ENCODE measurements at regions not wholly inside any gene's neighbourhood (a gene's known extent, or its start where the extent isn't known, plus 50 kb on each side); places are given as distances from the start of the nearest gene placed in this dataset.
A peak's percentile ranks its signal among the peaks of the same experiment; 100 is the strongest.
"Not testable (repeated sequence)": the region's sequence is repeated elsewhere in the genome, so short reads cannot be mapped to it uniquely, and the experiment has no call there.

DNA sequence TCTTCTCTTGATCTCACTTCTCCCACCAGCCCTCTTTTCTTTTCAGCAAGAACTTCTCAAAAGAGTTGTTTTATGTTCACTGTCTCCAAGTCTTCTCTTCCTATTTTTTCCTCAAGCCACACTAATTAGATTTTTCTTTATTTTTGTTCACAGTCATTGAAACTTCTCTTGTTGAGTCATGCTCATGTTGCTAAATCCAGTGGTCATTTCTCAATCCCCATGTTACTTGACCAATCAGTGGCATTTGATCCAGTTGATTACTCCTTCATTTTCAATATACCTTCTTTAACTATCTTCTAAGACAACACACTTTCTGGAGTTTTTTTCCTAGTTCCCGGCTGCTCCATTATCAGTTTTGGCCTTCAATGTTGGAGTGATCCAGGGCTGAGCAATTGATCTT, 103.1 kb upstream of the LSM6 start:
- ATAC-seq = no peak

DNA sequence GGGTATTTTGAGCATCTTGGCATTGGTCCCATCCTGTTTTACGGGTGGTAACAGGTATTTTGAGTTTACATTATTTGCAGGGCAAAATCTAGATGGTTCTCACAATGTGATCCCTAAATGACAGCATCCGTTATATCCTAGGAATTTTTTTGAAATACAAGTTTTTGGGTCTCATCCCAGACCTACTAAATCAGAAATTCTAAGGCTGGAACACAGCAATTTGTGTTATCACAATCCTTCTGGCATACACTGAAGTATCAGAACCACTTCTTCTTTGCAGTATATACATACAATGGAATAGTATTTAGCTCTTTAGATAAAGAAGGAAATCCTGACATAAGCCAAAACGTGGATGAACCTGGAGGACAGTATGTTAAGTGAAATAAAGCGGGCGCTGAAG, 104.1 kb upstream of the LSM6 start:
- ATAC-seq = no peak

DNA sequence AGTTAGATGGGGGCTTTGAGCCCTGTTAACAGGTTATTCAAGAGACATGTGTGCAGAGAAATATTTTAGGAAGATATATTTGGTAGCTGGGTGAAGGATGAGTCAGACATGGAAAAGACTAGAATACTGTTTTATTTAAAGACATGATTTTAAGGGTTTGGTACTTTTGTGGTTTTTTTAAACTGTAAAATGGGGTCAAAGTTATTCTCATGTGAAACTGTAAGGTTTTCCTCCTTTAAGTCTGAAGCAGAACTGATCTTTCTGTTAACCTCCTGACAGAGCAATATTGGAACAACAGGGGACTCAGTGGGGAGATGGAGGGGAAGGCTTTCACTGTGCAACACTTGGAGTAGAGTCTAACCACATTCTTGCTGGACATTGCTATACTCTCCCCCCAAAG, 112.4 kb upstream of the LSM6 start:
- ATAC-seq = no peak

DNA sequence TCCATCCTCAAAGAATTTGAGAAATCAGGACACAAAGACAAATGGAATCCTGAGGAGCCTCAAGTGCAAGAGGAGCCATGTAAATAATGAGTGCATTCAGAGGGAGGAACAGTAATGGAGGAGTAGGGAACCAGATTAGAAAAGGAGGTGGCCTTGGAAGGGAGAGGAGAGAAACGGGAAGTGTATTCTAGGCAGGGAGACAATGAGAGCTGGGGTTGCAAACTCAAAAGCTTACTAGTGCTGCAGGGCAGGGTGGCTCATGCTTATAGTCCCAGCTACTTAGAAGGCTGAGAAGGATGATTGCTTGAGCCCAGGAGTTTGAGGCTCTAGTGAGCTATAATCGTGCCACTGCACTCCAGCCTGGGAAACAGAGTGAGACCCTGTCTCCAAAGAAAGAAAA, 113.2 kb upstream of the LSM6 start:
- no peak for ATAC-seq

DNA sequence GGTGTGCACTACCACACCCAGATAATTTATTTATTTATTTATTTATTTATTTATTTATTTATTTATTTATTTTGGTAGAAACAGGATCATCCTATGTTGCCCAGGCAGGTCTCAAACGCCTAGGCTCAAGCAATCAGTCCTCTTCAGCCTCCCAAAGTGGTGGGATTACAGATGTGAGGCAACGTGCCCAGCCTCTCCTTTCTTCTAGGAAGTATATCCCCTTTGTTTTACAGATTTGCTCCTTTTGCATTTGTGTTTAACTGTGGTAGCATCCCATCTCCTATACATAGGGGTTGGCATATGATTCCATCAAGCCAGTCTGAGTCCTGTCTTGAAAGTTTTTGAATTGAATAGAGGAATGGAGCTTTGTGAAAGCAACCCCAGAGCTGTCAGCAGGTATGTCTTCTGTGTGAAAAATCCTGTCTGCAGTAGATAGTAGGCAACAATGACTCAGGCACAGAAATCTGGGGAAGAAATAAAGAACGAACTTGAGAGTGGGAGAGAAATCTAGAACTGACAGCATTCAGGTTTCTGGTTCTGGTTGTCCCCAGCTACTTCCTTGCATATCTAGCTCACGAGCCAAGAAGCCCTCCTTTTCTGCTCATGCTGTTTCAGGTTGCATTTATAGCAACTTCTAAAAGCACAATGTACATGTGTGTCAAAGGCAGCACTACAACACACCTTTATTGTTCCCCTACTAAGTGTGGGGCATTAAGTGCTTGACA, 113.7 kb upstream of the LSM6 start:
- no peak for ATAC-seq

DNA sequence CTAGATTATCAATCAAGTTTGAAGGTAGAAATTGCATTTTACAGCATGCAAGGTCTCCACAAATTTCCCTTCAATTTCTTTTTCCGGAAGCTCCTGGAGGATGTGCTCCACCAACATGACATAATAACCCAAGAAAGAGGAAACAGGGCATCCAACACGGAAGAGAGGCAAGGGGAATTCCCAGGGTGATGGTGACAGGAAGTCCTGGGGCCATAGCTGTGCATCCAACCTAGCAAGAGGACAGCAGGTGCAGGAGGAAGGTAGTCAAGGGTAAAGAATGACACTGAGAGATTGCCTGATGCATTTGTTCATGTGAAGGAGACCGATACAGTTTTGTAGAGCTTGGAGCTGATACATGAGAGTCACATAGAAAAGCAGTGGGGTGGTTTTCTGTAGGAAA, 115.7 kb upstream of the LSM6 start:
- peak; percentile 90 for ATAC-seq

DNA sequence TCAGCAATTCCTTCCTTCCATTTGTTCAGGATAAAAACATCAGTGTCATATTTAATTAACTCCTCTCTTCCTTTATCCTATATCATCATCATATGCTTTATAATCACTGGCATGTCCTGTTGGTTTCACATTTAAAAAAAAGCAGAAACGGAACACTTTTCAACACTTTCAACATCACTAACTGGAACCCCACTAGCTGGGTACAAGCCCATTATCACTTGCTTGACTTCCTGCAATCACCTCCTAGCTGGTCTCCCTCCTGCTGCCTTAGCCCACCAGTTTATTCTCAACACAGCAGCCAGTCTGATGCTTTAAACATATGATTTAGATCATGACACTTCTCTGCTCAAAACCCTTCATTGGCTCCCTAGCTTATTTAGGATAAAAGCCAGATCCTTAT, 116.4 kb upstream of the LSM6 start:
- no peak for ATAC-seq

DNA sequence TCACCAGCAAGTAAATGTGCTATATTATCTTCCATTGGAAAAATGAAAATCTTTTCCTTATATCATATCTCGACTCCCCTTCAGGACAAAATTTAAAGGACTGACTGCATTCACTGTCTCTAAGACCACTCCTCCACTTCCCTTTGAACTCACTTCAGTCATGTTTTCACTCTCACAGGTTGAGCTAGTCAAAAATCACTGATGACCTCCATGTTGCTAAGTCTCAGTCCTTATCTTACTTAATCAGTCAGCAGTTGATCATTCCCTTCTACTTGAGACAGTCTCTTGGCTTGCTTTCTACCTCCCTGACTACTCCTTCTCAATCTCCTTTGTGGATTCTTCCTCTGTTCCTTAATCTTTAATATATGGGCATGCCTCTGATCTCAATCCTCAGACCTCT, 117.0 kb upstream of the LSM6 start:
- ATAC-seq = no peak

DNA sequence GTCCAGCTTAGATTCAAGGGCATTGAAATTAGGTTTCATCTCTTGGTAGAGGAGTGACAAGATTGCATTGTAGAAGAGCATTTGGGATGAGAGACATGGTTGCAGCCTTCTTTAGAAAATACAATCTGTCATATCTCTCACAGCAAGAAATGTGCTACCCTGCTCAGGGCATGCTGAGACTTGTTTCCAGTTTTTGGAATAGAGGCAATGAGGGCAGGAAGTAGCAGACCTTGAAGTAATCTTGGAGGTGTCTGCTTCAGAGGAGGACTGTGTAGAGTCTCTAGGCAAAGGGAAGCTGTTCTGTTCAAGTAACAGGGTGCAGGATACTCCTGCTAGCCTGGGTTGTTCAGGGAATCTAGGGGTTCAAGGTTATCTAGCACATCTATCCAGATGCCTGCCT, 116.1 kb upstream of the ZNF827 start:
- ATAC-seq = peak; percentile 21

DNA sequence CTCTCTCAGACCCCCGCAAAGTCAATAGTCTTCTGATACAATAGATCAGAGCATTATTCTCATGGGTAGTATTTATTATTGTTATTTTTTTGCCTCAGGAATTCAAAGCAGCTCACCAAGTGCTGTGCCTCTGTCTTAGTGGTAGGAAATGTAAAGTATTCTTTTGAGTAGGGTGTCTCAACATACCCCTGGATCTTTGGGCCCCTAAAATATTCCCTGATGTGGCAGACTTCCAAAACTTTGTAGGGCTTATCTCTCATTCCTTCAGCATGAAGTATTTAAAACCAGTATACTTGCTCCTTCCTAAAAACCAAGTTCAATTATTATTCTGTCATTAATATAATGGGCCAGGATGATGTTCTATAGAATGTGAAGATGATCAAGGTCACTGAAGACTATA, 115.3 kb upstream of the ZNF827 start:
- no peak for ATAC-seq

DNA sequence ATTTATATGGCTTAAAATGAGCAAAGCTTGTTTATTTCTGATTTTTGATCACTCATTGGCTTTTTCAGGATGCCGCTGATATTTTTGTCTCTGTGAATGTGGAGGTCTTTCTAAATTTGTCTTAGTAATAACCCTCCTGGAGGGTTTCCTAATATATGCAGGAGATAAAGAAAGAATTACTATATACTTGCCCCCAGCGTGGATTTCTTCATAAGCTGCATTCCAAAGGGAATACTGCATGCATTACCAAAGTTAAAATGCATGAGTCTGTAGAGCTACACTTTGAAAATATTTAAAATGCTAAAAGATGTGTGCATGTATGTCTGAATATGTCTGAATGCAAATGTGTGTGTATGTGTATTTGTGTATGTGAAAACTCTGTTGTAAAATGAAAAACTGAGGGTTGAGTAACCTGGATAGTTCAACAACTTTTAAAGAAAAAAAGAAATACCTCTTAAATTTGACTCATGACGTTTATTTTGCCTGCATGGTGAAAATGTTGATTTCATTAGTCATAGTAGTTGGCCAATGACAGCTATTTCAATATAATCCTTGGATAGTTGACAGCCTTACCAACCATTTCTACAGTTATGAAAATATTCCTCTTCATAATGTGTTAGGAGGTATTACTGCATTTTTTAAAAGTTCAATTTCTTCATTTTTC, 113.2 kb upstream of the ZNF827 start:
- ATAC-seq = no peak

DNA sequence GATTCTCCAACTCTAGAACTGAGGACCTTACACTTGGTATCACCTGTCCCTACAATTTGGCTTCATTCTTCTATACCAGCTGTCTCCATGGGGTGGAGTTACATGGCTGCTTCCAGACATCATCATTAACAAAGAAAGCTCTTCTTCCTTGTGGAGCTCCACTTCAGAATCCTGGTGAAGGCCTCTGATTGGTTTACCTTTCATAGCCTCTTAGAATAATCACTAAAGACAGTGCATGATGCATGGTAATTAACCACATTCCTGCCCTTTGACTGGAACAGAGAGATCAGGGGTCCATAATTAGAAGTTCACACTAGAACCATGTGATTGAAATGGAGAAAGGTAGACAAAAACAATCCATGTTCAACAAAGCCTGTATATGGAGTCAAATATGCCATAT, 112.6 kb upstream of the ZNF827 start:
- no peak for ATAC-seq

DNA sequence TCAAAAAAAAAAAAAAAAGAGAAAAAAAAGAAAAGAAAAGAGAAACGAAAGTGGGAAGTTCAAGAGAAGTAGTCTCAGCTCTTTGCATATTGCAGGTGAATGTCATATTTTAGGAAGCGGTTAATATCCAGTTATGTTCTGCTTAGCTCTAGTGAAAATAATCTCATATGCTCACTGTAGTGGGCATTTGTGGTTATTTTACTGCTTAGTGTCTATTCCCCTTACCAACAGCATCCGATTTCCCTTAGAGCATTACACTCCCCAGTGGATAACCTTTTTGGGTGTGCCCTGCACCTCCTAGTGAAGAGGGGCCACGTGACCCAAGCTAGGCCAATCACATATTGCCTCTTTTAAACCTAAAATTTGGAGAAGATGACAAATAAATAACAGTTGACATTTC, 111.2 kb upstream of the ZNF827 start:
- ATAC-seq = peak; percentile 57

DNA sequence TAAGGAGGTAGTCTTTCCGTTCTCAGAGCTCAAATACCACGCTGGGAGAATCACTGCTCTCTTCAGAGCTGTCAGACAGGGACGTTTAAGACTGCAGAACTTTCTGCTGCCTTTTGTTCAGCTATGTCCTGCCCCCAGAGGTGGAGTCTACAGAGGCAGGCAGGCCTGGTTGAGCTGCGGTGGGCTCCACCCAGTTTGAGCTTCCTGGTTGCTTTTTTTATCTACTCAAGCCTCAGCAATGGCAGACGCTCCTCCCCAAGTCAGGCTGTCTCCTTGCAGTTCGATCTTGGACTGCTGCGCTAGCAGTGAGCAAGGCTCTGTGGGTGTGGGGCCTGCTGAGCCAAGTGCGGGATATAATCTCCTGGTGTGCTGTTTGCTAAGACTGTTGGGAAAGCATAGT, 109.1 kb upstream of the ZNF827 start:
- ATAC-seq = not testable (repeated sequence)

DNA sequence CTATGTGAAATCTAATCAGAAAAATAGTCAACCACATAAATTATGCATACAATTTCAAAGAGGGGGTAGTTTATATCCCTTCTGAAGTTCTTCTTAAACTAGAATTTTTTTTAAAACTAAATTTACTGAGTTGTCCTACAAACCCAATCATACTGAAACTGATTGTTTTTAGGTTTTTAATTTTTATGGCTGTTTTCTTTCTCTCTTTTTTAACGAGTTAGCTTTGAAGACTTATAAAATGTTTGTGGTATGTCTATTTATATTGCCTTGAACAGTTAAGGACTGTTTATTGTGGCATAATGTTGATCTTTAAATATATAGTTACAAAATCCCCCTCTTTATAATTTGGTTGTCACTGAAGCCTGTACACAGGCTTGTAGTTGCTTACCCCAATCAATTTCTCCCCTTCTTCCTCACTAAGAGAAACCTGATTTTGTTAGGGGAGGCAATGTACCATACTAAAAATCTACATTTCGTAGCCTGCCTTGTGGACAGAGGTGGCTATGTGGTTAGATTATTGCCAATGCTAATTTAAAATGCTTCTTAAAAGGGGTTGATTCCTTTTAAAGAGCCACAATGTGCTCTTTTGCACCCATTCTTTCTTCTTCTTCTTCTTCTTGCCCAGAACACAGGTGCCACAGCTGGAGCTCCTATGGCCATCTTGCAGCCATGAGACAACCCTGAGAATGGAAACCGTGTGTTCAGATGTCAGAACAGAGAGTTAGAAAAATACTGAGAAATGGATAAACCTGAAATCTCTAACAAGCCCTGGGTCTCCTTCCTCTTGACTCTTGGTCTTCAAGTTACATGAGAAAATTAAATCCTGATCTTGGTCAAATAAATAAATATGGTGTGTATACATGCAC, 102.7 kb upstream of the ZNF827 start:
- no peak for ATAC-seq

DNA sequence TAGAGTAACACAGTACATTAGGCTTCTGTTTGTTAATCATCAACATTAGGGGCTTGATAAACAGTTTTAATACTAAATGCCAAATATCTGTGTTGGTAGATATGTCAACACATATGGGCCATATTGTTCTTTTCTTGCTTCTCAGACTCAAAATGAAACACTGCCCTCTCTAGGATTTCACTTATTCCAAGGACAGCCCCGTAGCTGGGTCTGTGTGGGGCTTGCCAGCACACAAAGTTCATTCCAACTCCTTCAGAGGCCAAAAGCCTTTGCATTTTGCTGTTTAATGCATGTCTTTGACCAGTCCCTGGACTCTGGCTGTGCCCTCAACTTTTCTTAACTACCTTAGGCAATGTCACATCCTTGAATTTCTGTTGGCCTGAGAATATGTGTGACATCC, 102.0 kb upstream of the ZNF827 start:
- ATAC-seq = no peak

DNA sequence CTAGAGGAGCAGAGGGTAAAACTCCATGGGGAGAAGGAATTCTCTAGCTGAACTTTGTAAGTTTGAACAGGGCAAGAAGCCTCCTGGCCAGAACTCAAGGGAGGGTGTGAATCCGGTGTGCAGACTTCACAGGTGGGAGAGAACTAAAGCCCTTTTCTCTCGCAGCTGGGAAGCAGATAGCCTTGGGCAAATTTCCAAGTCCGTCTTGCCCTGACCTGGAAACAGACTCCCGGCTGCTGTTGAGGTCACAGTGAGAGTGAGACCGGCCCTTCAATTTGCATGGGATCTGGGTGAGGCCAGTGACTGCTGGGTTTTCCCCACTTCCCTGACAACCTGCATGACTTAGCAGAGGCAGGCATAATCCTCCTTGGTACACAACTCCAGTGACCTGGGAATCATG, 94.5 kb upstream of the ZNF827 start:
- ATAC-seq = peak; percentile 91

DNA sequence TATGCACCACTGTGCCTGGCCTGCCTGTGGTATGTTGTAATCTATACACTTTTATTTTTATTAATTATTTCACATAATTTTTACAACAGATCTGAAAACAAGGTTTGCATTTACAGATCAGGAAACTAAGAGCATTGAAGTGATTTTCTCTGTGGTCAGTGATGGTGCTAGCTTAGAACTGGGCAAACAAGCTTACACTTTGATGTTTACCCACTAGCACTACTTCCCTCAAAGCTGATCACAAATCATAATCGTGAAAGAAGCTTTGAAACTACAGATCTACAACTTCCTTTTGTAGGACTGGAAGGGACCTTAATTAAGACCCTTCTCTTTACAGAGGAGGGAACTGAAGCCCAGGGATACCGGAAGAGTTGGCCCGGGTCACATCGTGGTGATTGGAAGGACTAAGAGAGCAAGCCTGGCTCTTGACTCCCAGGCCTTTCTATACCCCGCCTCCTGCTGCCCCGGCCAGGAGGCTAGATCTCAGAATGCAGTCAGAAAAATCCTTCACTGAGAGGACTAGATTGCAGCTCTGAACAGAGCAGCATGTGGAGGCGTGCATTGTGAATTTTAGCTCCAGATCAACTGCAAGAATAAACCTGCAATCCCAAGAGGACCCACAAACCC, 93.7 kb upstream of the ZNF827 start:
- ATAC-seq = peak; percentile 39

DNA sequence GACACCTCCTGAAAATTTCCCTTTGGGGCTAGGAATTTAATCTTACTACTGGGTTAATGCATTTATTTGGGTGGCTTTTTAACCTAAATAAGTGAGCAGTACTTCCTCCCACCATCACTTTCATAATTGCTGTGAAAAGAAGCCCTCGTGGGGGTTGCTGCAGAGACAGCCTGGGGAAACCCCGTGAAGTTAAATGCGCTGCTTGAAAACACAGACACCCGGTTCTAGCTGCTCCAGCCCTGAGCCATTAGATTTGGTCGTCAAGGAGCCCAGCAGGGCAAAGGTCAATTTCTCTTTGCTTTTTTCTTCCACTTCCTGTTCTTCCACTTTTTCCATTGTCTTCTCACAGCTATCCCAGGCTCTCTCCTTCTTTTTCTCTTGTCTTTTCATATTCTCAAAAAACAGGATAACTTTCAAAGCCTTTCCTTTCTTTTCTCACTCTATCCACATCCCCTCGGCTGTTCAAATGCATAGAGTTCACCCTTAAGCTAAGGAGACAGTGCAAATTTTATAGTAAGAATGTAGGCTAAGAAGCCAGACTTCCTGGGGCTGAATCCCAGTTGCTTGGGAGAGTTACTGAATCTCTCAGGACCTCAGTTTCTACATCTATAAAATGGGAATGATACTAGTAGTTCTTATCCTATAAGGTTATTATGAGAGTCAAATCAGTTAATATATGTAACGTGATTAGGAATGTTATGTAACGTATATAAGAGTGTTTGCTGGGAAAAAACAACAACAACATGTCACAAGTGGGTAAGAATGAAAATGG, 91.5 kb upstream of the ZNF827 start:
- peak; percentile 35 for ATAC-seq

DNA sequence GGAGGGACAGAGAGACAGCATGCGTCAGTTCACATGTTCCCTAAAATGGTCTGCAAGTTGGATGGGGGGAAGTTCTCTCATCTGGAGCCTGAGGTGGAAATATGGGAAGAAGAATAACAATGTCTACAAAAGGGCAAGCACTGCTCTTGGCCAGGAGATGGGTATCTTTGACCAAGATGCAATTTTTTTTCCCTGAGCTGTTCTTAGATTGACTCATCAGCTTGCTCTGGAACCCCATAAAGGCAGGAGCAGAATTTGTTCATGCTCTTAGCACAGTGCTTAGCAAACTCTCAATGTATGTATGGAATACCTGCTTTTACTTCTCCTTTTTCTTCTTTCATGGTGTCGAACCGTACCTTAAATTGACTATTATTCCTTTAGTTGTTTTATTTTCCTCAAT, 90.5 kb upstream of the ZNF827 start:
- ATAC-seq = no peak

DNA sequence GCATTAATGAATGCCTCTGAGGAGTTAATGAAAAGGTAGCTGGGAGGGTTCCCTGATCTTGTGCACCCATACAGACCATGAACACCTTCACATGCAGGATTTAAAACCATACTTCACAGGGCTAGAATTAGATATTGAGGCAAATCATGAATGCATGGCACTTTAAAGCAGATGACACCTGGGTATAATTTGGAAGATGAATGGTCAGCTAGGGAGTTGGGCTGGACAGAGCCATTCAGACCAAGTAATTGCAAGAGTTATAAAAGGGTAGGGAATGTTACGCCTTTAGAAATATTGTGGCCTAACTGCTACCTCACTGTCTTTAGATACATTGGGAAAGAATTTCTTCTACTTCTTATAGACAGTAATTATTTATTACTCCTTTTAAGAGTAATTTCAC, 89.1 kb upstream of the ZNF827 start:
- ATAC-seq = no peak

DNA sequence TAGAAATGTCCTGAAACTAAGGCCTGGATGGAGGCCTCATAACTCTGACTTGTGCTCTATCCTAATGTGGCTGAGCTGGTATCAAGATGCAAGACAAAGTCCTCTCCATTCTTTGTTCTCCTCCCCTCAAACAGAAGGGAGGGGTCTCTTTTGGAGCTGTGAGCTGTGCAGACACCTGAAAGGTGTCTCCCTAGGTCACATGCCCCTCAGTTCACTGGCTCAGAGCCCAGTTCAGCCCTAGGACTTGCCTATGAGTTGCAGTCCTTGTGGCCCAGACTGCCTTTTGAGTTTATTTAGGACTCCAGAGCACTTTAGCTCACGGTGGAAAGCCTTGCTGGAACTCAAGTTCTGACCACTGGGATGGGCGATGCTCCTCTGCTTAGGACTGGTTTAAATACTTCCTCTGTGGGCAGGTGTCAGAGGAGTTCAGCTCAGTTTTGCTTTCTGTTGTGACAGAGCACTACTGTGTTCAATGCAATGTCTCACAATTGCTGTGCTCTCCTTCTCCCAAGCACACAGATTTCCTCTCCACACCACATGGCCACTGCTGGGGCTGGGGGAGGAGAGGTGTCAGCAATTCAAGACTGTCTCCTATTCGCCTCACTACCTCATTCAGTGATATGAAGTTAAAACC, 84.8 kb upstream of the ZNF827 start:
- ATAC-seq = no peak

All from esophagus mucosa (tissue), 1 donor.